Gastrocnemius medialis (tissue), 4 donors: ENCODE measurements at regions not wholly inside any gene's neighbourhood (a gene's known extent, or its start where the extent isn't known, plus 50 kb on each side); places are given as distances from the start of the nearest gene placed in this dataset.

ENCODE experiments used
- ATAC-seq, 2 donors: fragments of 150-250 bp; one replicate each; pipeline ENCODE4 v1.9.1; 2016
- DNase-seq, 2 donors: peaks; one replicate each; pipeline ENCODE4 v3.0.0-alpha.2; 2019
- H3K27ac ChIP-seq, 4 donors: fragments of 200-600 bp; sonication (generic); 1 replicate in 1 of 4; 2 replicates in 3 of 4; pipeline ENCODE4 v1.5.1; 2016 to 2018; ENCODE audit warnings: mild to moderate bottlenecking in 2 of 4, moderate library complexity in 1 of 4
- H3K27me3 ChIP-seq, 3 donors: fragments of 200-600 bp; sonication (generic) in 2 of 3; 1 replicate in 1 of 3; 2 replicates in 2 of 3; pipeline versions ENCODE4 v1.5.1 to v1.6.0; 2016 to 2019; ENCODE audit warnings: mild to moderate bottlenecking in 1 of 3, moderate library complexity in 1 of 3
- H3K36me3 ChIP-seq, 2 donors: fragments of 200-600 bp; sonication (generic) in 1 of 2; one replicate each; pipeline ENCODE4 v1.5.1; 2017 to 2018
- H3K4me1 ChIP-seq, 2 donors: fragments of 200-600 bp; sonication (generic) in 1 of 2; one replicate each; pipeline ENCODE4 v1.5.1; 2016 to 2017; ENCODE audit warnings: mild to moderate bottlenecking in 2 of 2
- H3K4me3 ChIP-seq, 4 donors: fragments of 200-600 bp; sonication (generic) in 3 of 4; 1 replicate in 1 of 4; 2 replicates in 3 of 4; pipeline ENCODE4 v1.5.1; 2016 to 2019; ENCODE audit warnings: mild to moderate bottlenecking in 2 of 4
- H3K9me3 ChIP-seq, 3 donors: fragments of 200-600 bp; sonication (generic) in 2 of 3; 1 replicate in 1 of 3; 2 replicates in 2 of 3; pipeline ENCODE4 v1.5.1; 2016 to 2019
- POLR2A ChIP-seq, 2 donors: fragments of 450-650 bp; IDR thresholded peaks; one replicate each; pipeline ENCODE4 v1.6.1; 2017; ENCODE audit warnings: antibody characterized with exemption in 2 of 2, mild to moderate bottlenecking in 2 of 2, moderate library complexity in 2 of 2
- in situ Hi-C, 4 donors: fragments of 200-750 bp; cut with MboI; loops; one replicate each; pipeline versions ENCODE4 v1.15.0 to v1.8.0; 2017; ENCODE audit warnings: low sequenced_read_pairs in 4 of 4
- intact Hi-C: fragments of 100-400 bp; cut with DNase I; formaldehyde crosslinking; loops from one replicate; pipeline ENCODE4 v1.15.1; 2023; ENCODE audit warnings: low total_unique reads
- TF ChIP-seq, protein P1 (sequence below), 5 experiments: fragments of 450-650 bp in 3 of 5; fragments of 200-600 bp in 2 of 5; sonication (generic) in 2 of 5; IDR thresholded peaks in 4 of 5; conservative IDR thresholded peaks in 1 of 5; 1 replicate in 4 of 5; 2 replicates in 1 of 5; pipeline ENCODE4 v1.5.1; 2016 to 2019; ENCODE audit warnings: antibody characterized with exemption in 5 of 5, mild to moderate bottlenecking in 3 of 5, moderate library complexity in 3 of 5

DNA sequence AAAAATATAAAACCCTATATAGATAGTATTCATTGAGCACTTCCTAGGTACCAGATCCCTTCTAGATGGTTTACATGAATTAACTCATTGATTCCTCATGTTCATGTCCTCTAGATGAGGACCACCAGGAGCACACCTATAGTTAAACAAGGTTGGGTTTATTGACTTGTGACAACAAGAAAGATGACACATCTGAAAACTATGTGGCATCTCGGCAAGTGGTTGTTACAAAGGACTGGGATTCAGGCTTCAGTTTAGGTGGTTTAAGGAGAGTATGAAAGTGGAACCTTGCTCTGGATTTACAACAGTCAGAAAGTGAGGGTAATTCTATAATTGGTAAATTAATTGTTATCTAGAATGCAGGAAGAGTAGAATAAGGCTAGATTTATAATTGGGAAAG is 99.0 kb upstream of the PHF14 start:
- ATAC-seq, result no peak
- no peak for DNase-seq
- Histone ChIP-seq H3K4me3 (no peak overlapping the region), H3K9me3 (no peaks in the 10 kb centered on the region), H3K4me1 (no peaks in the 10 kb centered on the region), H3K36me3 (no peaks in the 10 kb centered on the region), H3K27ac (no peak overlapping the region), H3K27me3 (no peaks in the 10 kb centered on the region)
- in situ Hi-C loops (no loop called here), intact Hi-C loops (no loop called here)
- TF ChIP-seq, protein P1, sequence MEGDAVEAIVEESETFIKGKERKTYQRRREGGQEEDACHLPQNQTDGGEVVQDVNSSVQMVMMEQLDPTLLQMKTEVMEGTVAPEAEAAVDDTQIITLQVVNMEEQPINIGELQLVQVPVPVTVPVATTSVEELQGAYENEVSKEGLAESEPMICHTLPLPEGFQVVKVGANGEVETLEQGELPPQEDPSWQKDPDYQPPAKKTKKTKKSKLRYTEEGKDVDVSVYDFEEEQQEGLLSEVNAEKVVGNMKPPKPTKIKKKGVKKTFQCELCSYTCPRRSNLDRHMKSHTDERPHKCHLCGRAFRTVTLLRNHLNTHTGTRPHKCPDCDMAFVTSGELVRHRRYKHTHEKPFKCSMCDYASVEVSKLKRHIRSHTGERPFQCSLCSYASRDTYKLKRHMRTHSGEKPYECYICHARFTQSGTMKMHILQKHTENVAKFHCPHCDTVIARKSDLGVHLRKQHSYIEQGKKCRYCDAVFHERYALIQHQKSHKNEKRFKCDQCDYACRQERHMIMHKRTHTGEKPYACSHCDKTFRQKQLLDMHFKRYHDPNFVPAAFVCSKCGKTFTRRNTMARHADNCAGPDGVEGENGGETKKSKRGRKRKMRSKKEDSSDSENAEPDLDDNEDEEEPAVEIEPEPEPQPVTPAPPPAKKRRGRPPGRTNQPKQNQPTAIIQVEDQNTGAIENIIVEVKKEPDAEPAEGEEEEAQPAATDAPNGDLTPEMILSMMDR (IDR thresholded peaks at IDR 0.05 in 4 of 5, conservative IDR thresholded peaks at IDR 0.05 in 1 of 5), result no peak
- TF ChIP-seq POLR2A (IDR thresholded peaks at IDR 0.05), result no peak

DNA sequence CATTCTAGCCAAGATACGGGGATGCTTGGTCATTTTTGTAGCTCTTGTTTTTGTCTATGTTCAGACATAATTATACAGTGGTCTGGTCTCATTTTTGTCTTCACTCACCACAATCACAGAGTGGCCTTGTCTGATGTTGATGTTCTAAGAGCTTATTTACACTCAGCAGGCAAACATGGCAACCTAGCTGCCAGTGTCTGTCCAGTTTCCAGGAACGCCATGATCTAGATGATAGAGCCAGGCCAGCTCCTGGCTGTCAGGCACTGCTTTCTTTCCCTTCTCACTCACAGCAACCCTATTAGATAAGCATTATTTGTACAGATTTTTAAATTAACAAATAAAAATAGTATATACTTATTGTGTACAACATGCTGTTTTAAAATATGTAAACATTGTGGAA is 98.6 kb upstream of the PHF14 start:
- Histone ChIP-seq H3K27ac (no peak overlapping the region), H3K9me3 (no peaks in the 10 kb centered on the region), H3K4me3 (no peak overlapping the region), H3K4me1 (no peaks in the 10 kb centered on the region), H3K27me3 (no peaks in the 10 kb centered on the region), H3K36me3 (no peaks in the 10 kb centered on the region)
- no peak for DNase-seq
- no peak for TF ChIP-seq POLR2A (IDR thresholded peaks at IDR 0.05)
- TF ChIP-seq, protein P1 (IDR thresholded peaks at IDR 0.05 in 4 of 5, conservative IDR thresholded peaks at IDR 0.05 in 1 of 5), result no peak
- no peak for ATAC-seq
- in situ Hi-C loops, result no loop called here
- intact Hi-C loops, result no loop called here

GRCh38 chr7:10888861-10889260 is 84.8 kb upstream of the PHF14 start:
- no peak for TF ChIP-seq POLR2A (IDR thresholded peaks at IDR 0.05)
- TF ChIP-seq, protein P1 (IDR thresholded peaks at IDR 0.05 in 4 of 5, conservative IDR thresholded peaks at IDR 0.05 in 1 of 5), result no peak
- H3K36me3 ChIP-seq, result no peaks in the 10 kb centered on the region
- intact Hi-C loops, result no loop called here
- no peak overlapping the region for H3K27ac ChIP-seq
- in situ Hi-C loops, result no loop called here
- H3K4me1 ChIP-seq, result no peaks in the 10 kb centered on the region
- DNase-seq, result no peak
- H3K9me3 ChIP-seq, result no peaks in the 10 kb centered on the region
- H3K27me3 ChIP-seq, result no peaks in the 10 kb centered on the region
- no peak for ATAC-seq
- no peak overlapping the region for H3K4me3 ChIP-seq

- no peak overlapping the region for H3K4me3 ChIP-seq
- no peaks in the 10 kb centered on the region for H3K27me3 ChIP-seq
- intact Hi-C loops, result no loop called here
- ATAC-seq (no peak), DNase-seq (no peak)
- H3K36me3 ChIP-seq, result no peaks in the 10 kb centered on the region
- in situ Hi-C loops, result no loop called here
- no peaks in the 10 kb centered on the region for H3K9me3 ChIP-seq
- TF ChIP-seq POLR2A (IDR thresholded peaks at IDR 0.05), result no peak
- TF ChIP-seq, protein P1 (IDR thresholded peaks at IDR 0.05 in 4 of 5, conservative IDR thresholded peaks at IDR 0.05 in 1 of 5), result peak in 2 of 5 experiments; percentile 6 to 23
- H3K4me1 ChIP-seq, result no peaks in the 10 kb centered on the region
- no peak overlapping the region for H3K27ac ChIP-seq
Measured at GRCh38 chr7:10889266-10889898, 84.3 kb upstream of the PHF14 start.

DNA sequence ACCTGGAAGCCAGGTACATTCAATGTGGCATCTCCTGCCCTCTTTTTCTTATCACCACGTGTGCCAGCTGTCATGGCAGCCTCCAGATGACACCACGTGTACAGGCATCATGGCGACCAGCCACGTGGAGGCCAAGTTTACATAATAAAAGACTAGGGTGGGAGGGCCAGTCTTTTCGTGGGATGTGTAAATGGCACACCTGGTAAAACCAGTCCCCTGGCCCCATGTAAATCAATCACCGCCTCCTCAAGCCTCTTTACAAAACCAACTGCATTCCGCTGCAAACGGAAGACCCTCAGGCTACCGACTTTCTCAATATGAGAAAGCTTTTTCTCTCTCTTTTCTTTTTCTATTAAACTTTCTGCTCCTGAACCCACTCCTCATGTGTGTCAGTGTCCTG is 65.1 kb upstream of the PHF14 start:
- Histone ChIP-seq H3K27ac (no peak overlapping the region), H3K4me1 (no peaks in the 10 kb centered on the region), H3K36me3 (no peaks in the 10 kb centered on the region), H3K27me3 (no peaks in the 10 kb centered on the region), H3K9me3 (no peaks in the 10 kb centered on the region), H3K4me3 (no peak overlapping the region)
- ATAC-seq (no peak), DNase-seq (no peak)
- intact Hi-C loops, result no loop called here
- TF ChIP-seq, protein P1 (IDR thresholded peaks at IDR 0.05 in 4 of 5, conservative IDR thresholded peaks at IDR 0.05 in 1 of 5), result no peak
- TF ChIP-seq POLR2A (IDR thresholded peaks at IDR 0.05), result no peak
- in situ Hi-C loops, result no loop called here
